ENCODE measurements at regions not wholly inside any gene's neighbourhood (a gene's known extent, or its start where the extent isn't known, plus 50 kb on each side); places are given as distances from the start of the nearest gene placed in this dataset.

DNA sequence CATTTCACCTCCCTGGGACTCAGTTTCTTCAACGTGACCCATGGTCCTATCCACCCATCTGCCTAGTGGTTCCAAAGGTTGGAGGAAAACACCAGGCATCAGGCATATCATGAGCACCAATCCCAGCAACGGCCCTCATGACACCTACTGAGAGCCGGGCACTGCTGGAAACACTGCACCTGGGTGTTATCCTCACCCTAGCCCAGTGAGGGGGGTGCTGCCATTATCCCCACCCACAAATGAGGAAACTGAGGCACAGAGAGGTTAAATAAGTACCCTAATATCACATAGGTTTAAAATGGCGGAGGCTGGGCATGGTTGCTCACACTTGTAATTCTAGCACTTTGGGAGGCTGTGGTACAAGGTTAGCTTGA, 206.9 kb downstream of the MATN1 start:
- H3K27ac ChIP-seq: no peak overlapping the region
- no peaks in the 10 kb centered on the region for H3K36me3 ChIP-seq
- H3K9me3 ChIP-seq: no peaks in the 10 kb centered on the region
- no peak overlapping the region for H3K4me3 ChIP-seq (replicated peaks in 1 of 3)
- DNase-seq: no peak
- intact Hi-C loops (cut with DNase I): no loop called here
- 88 to 90% methylated on average over 1 to 4 of the region's 4 CpGs for whole genome bisulfite sequencing, 2 donors
- no peaks in the 10 kb centered on the region for H3K27me3 ChIP-seq
- no peak for TF ChIP-seq POLR2A (IDR thresholded peaks at IDR 0.05)
- TF ChIP-seq, protein P1, sequence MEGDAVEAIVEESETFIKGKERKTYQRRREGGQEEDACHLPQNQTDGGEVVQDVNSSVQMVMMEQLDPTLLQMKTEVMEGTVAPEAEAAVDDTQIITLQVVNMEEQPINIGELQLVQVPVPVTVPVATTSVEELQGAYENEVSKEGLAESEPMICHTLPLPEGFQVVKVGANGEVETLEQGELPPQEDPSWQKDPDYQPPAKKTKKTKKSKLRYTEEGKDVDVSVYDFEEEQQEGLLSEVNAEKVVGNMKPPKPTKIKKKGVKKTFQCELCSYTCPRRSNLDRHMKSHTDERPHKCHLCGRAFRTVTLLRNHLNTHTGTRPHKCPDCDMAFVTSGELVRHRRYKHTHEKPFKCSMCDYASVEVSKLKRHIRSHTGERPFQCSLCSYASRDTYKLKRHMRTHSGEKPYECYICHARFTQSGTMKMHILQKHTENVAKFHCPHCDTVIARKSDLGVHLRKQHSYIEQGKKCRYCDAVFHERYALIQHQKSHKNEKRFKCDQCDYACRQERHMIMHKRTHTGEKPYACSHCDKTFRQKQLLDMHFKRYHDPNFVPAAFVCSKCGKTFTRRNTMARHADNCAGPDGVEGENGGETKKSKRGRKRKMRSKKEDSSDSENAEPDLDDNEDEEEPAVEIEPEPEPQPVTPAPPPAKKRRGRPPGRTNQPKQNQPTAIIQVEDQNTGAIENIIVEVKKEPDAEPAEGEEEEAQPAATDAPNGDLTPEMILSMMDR (IDR thresholded peaks at IDR 0.05): no peak
- no peaks in the 10 kb centered on the region for H3K4me1 ChIP-seq

DNA sequence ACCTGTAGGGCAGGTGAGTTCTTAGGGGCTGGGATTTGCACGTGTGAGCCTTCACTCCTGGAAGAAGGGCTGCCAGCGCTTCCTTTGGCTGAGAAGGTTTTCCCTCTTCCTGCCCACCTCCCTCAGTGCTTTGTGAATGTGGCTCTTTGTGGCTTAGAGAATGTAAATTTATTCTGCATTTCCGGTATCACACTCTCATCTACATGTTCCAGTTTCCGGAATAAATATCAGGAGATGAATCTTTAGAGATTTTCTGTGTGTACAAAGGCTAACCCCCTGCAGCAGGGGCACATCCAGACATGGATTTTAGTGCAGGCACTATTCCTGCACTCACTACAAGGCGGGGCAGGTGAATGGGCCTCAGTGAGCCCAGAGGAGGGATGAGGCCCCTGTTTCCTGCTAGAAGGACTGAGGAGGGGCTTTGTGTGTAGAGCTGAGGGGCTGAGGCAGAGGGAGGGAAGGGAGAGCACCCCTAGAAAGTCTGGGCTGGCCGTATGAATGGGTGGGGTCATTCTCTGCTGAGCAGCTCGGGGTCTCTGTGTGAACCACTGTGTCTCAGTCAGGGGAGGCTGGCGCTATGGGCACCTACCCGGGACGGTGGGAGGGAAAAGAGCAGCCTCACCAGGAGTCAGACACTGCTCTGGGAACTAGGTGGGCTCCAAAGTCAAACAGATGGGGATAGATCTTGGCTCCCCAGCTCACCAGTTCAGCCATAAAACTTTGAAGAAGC, 207.5 kb downstream of the MATN1 start:
- DNase-seq: no peak

DNA sequence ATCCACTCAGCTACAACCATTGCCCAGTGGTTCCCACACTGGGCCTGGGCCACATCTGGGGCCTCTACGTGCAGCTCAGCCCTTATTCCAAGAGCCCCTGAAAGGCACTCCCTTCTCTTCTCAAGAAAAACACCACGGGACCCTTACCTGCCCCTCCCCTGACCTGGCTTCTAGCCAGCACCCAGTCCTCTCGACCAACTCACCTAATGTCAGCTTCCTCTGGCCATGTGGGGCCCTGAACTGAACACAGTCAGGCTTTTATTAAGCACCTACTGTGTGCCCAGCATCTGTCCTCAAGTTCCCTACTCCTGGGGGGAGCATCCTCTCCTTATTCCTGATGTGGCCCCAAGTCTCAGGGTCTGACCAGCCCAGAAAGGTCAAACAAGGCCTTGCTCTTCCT, 208.4 kb downstream of the MATN1 start:
- intact Hi-C loops (cut with DNase I): no loop called here
- no peak overlapping the region for H3K27ac ChIP-seq
- no peaks in the 10 kb centered on the region for H3K36me3 ChIP-seq
- no peaks in the 10 kb centered on the region for H3K9me3 ChIP-seq
- TF ChIP-seq, protein P1 (IDR thresholded peaks at IDR 0.05): no peak
- no peak for TF ChIP-seq POLR2A (IDR thresholded peaks at IDR 0.05)
- H3K4me1 ChIP-seq: no peaks in the 10 kb centered on the region
- H3K4me3 ChIP-seq (replicated peaks in 1 of 3): no peak overlapping the region
- H3K27me3 ChIP-seq: no peaks in the 10 kb centered on the region
- DNase-seq: no peak
- 25 to 32% methylated on average over 3 of the region's 3 CpGs for WGBS, 2 donors

More for the DNA sequence above, 207.5 kb downstream of the MATN1 start:
- WGBS, 2 donors: 71 to 74% methylated on average over 9 to 10 of the region's 10 CpGs
- no peaks in the 10 kb centered on the region for H3K36me3 ChIP-seq
- TF ChIP-seq, protein P1 (IDR thresholded peaks at IDR 0.05): no peak
- TF ChIP-seq POLR2A (IDR thresholded peaks at IDR 0.05): no peak
- H3K4me1 ChIP-seq: no peaks in the 10 kb centered on the region
- intact Hi-C loops (cut with DNase I): no loop called here
- no peak overlapping the region for H3K4me3 ChIP-seq (replicated peaks in 1 of 3)
- H3K9me3 ChIP-seq: no peaks in the 10 kb centered on the region
- H3K27ac ChIP-seq: no peak overlapping the region
- no peaks in the 10 kb centered on the region for H3K27me3 ChIP-seq

DNA sequence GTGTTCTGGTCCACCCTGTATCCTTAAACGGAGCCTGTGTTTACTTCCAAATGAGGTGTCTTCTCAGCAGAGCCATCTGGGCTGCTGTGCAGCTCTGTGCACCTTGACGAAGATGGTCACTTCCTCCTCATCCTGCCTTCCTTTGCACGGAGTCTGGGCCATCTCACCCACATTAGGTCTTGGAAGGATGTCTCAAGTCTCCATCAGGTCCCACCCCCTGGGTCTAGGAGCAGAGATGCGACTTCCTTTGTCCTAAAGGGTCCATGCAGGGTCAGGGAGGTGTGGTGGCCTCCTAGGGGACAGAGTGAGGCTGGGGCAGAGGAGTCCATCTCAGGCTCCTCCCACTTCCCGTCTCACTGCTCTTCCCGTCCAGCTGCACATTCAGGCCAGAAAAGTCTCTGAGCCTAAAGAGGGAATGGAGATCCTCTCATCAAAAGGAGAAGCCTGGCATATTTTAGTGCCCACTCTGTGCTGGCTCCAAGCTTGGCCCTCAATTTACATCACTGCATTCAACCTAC, 209.2 kb downstream of the MATN1 start:
- no peaks in the 10 kb centered on the region for H3K9me3 ChIP-seq
- H3K4me3 ChIP-seq (replicated peaks in 1 of 3): no peak overlapping the region
- TF ChIP-seq, protein P1 (IDR thresholded peaks at IDR 0.05): no peak
- TF ChIP-seq POLR2A (IDR thresholded peaks at IDR 0.05): no peak
- no peaks in the 10 kb centered on the region for H3K27me3 ChIP-seq
- no peak overlapping the region for H3K27ac ChIP-seq
- no peak for DNase-seq
- WGBS, 2 donors: 41 to 44% methylated on average over 5 to 6 of the region's 6 CpGs
- H3K36me3 ChIP-seq: no peaks in the 10 kb centered on the region
- H3K4me1 ChIP-seq: no peaks in the 10 kb centered on the region
- intact Hi-C loops (cut with DNase I): no loop called here

DNA sequence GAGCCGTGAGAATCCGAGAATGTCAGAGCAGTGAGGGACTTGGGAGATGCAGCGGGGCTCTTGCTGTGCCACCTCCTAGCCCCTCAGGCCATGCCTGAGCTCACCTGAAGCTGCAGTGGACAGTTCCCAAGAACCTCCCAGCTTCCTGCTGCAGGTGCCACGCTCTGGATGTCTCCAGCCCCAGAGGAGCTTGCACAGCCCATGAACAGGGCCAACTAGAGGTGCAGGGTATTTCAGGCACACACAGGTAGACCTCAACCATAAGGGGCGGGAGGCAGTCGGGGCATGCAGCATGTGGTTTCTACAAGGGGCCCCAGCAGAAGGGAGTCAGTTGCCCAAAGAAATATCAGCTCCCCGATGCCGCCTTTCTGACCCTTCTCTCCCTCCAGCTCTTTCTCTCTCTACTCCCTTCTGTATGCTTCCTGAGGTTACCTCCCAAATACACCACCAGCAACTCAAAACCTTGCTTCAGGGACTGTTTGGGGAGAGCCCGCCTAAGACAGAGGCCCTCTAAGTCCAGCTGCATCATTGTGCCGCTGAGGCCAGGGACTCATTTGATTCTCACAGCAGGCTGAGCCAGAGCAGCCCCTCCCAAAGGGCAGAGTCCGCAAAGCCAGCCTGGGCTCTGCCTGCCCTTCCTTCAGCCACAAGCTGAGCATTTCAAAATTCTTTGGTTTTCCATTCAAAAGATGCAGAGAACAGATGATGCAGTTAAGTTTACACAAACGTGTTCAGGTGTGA, 209.8 kb downstream of the MATN1 start:
- no peaks in the 10 kb centered on the region for H3K4me1 ChIP-seq
- intact Hi-C loops (cut with DNase I): no loop called here
- TF ChIP-seq, protein P1 (IDR thresholded peaks at IDR 0.05): no peak
- no peak for TF ChIP-seq POLR2A (IDR thresholded peaks at IDR 0.05)
- H3K27me3 ChIP-seq: no peaks in the 10 kb centered on the region
- no peak overlapping the region for H3K4me3 ChIP-seq (replicated peaks in 1 of 3)
- DNase-seq: no peak
- H3K9me3 ChIP-seq: no peaks in the 10 kb centered on the region
- no peaks in the 10 kb centered on the region for H3K36me3 ChIP-seq
- no peak overlapping the region for H3K27ac ChIP-seq
- 70 to 72% methylated on average over 10 to 11 of the region's 12 CpGs for WGBS, 2 donors

Measured in thyroid gland (tissue), 4 donors.